Esophagus muscularis mucosa (tissue), 4 donors: ENCODE measurements at regions not wholly inside any gene's neighbourhood (a gene's known extent, or its start where the extent isn't known, plus 50 kb on each side); places are given as distances from the start of the nearest gene placed in this dataset.
"Not testable (repeated sequence)": the region's sequence is repeated elsewhere in the genome, so short reads cannot be mapped to it uniquely, and the experiment has no call there.

Experiments used
- DNase-seq: peaks from one replicate; pipeline ENCODE4 v3.0.0-alpha.2; 2017; ENCODE audit errors: extremely low spot score
- H3K27ac ChIP-seq, 4 donors: fragments of 200-600 bp; sonication (generic); replicated peaks in 1 of 4; 1 replicate in 3 of 4; 2 replicates in 1 of 4; pipeline ENCODE4 v1.5.1; 2016 to 2019; ENCODE audit warnings: mild to moderate bottlenecking in 1 of 4
- H3K27me3 ChIP-seq, 4 donors: fragments of 200-600 bp; sonication (generic); one replicate each; pipeline versions ENCODE4 v1.5.1 to v1.6.0; 2016 to 2019
- H3K36me3 ChIP-seq, 4 donors: fragments of 200-600 bp; sonication (generic); one replicate each; pipeline ENCODE4 v1.5.1; 2016 to 2019
- H3K4me1 ChIP-seq, 4 donors: fragments of 200-600 bp; sonication (generic); one replicate each; pipeline ENCODE4 v1.5.1; 2016 to 2019
- H3K4me3 ChIP-seq, 4 donors: fragments of 200-600 bp; sonication (generic); 1 replicate in 2 of 4; 2 replicates in 2 of 4; pipeline ENCODE4 v1.5.1; 2016 to 2019; ENCODE audit warnings: mild to moderate bottlenecking in 4 of 4, moderate library complexity in 1 of 4
- H3K9me3 ChIP-seq, 4 donors: fragments of 200-600 bp; sonication (generic); 1 replicate in 3 of 4; 2 replicates in 1 of 4; pipeline ENCODE4 v1.5.1; 2016 to 2019
- CTCF ChIP-seq, 3 experiments: fragments of 200-600 bp in 2 of 3; fragments of 450-650 bp in 1 of 3; sonication (generic) in 2 of 3; IDR thresholded peaks; one replicate each; pipeline ENCODE4 v1.5.1; 2017 to 2019; ENCODE audit warnings: antibody characterized with exemption in 3 of 3, mild to moderate bottlenecking in 2 of 3, moderate library complexity in 1 of 3
- EP300 ChIP-seq: sonication (generic); formaldehyde crosslinking; IDR thresholded peaks from one replicate; pipeline ENCODE4 v1.6.1; 2017; ENCODE audit warnings: antibody characterized with exemption
- POLR2A ChIP-seq: fragments of 450-650 bp; IDR thresholded peaks from one replicate; pipeline ENCODE4 v1.6.1; 2017; ENCODE audit warnings: antibody characterized with exemption, moderate library complexity, mild to moderate bottlenecking, low read depth
- POLR2AphosphoS5 ChIP-seq, 2 donors: sonication (generic); formaldehyde crosslinking; IDR thresholded peaks; one replicate each; pipeline ENCODE4 v1.6.1; 2017; ENCODE audit warnings: antibody characterized with exemption in 2 of 2
- WGBS: methylation state at CpG from one replicate; pipeline ENCODE4 v1.1.5; 2018; 5-methylcytosine and 5-hydroxymethylcytosine counted together
- intact Hi-C: fragments of 100-400 bp; cut with DNase I; formaldehyde crosslinking; loops from one replicate; pipeline ENCODE4 v1.15.1; 2023

DNA sequence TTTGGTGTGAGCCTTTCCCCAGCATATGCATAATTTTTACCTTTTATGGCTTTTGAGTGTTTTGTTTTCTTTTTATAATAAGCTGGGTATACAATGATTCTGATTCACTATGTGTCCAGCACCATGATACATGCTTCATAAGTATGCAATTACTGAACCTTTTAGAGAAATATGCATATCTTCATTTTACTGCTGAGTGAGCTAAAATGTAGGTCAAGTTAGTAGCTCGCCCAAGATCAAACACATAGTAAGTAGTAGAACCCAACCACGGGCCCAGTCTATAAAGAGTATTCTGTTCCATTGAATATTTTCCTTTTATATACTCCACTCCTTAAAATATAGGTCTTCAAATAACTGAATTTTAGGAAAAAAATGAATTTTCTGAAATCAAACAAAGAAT lies 362.4 kb upstream of the HTR2C start:
- no peak for DNase-seq
- Histone ChIP-seq H3K36me3 (no peaks in the 10 kb centered on the region), H3K27me3 (peaks cover 0 to 4% (median 0%) of the 10 kb centered on the region in 4 donors), H3K4me3 (no peak overlapping the region), H3K9me3 (no peaks in the 10 kb centered on the region), H3K4me1 (no peaks in the 10 kb centered on the region), H3K27ac (no peak overlapping the region)
- WGBS, result 76% methylated on average over 2 of the region's 2 CpGs
- TF ChIP-seq CTCF (IDR thresholded peaks at IDR 0.05) (no peak), POLR2AphosphoS5 (IDR thresholded peaks at IDR 0.05) (no peak), EP300 (no peak), POLR2A (no peak)
- intact Hi-C loops, result no loop called here

DNA sequence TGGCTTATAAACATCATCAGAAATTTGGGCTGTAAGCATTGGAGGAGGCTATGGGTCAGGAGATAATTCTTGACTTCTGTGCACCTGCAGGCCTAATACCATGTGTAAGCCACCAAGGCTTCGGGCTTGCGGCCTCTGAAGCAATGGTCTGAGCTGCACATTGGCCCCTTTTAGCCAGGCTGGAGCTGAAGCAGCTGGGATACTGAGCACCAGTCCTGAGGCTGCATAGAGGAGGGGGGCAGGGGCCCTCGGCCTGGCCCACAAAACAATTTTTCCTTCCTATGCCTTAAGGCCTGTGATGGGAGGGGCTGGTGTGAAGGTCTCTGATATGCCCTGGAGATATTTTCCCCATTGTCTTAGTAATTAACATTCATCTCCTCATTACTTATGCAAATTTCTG lies 373.0 kb upstream of the HTR2C start:
- no peak for TF ChIP-seq CTCF (IDR thresholded peaks at IDR 0.05)

DNA sequence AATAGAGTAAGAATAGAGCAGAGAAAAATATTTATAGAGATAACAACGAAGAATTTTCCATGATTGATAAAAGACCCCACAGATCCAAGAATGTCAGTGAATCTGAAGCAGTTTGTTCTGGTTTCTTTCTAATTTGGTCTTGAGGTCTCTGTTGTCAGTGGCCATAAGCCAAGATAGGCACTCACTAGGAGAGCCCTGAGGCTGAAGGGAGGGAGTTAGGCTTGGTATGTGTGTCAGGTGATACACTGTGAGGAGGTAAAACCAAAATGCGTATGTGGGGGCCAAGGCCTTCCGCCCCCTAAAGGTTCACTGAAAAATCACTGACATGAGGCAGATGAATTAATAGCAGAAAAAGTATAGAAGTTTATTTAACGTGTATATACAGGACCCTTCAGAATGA lies 382.3 kb upstream of the HTR2C start:
- no peak for DNase-seq
- no peak for TF ChIP-seq POLR2A
- no peak for TF ChIP-seq CTCF (IDR thresholded peaks at IDR 0.05)
- TF ChIP-seq EP300, result no peak
- no peak for TF ChIP-seq POLR2AphosphoS5 (IDR thresholded peaks at IDR 0.05)
- no peaks in the 10 kb centered on the region for H3K9me3 ChIP-seq
- H3K36me3 ChIP-seq, result no peaks in the 10 kb centered on the region
- H3K27me3 ChIP-seq, result no peaks in the 10 kb centered on the region
- no peaks in the 10 kb centered on the region for H3K4me1 ChIP-seq
- WGBS, result 67% methylated on average over 4 of the region's 4 CpGs
- no peak overlapping the region for H3K4me3 ChIP-seq
- no peak overlapping the region for H3K27ac ChIP-seq
- intact Hi-C loops, result no loop called here

More for the DNA sequence above, 373.0 kb upstream of the HTR2C start:
- 100% methylated on average over 2 of the region's 3 CpGs for WGBS
- DNase-seq, result no peak
- no peaks in the 10 kb centered on the region for H3K27me3 ChIP-seq
- H3K4me1 ChIP-seq, result no peaks in the 10 kb centered on the region
- no peaks in the 10 kb centered on the region for H3K36me3 ChIP-seq
- no peak overlapping the region for H3K27ac ChIP-seq
- H3K4me3 ChIP-seq, result no peak overlapping the region
- H3K9me3 ChIP-seq, result no peaks in the 10 kb centered on the region
- intact Hi-C loops, result no loop called here

DNA sequence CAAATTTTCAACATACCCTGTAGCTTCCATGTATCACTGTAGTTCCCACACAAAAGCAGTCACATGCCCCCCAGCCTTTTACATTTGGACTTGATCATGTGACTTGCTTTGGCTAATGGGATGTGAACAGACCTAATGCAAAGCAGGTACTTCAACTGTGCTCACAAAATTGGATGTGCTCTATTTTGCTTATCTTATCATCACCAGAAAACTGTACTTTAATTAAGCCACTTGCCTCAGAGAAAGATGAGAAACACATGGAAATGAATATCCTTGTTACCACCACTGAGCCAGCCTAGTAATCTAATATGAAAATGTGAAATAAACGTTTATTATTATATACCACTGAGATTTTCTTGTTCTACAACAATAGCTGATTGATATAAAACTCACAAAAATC lies 402.7 kb upstream of the HTR2C start:
- intact Hi-C loops, result no loop called here
- WGBS, result 59% methylated on average over 1 of the region's 1 CpG
- no peak for TF ChIP-seq POLR2A
- no peak for TF ChIP-seq EP300
- TF ChIP-seq POLR2AphosphoS5 (IDR thresholded peaks at IDR 0.05), result no peak
- TF ChIP-seq CTCF (IDR thresholded peaks at IDR 0.05), result no peak

DNA sequence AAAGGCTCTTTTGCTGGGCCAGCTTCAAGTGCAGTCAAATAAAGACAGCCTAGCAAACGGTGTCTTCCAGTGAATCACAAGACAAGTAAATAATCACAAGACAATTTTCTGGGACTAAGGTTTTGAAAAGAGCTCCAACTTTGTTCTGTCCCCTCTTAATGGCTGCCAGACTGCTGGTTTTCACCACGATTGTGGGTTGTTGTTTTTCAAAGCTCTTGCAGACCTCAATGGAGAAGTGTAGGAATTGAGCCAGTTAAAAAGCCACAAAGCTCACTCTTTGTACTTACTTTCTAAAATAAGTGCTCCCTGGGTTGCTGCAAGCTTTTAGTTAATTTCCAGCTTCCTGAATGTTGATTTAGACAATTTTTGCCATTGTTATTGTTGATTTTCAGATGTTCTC lies 405.8 kb upstream of the HTR2C start:
- no peaks in the 10 kb centered on the region for H3K4me1 ChIP-seq
- no peak overlapping the region for H3K27ac ChIP-seq
- H3K36me3 ChIP-seq, result no peaks in the 10 kb centered on the region
- no peak for DNase-seq
- TF ChIP-seq CTCF (IDR thresholded peaks at IDR 0.05), result no peak
- no peak for TF ChIP-seq POLR2AphosphoS5 (IDR thresholded peaks at IDR 0.05)
- TF ChIP-seq EP300, result no peak
- TF ChIP-seq POLR2A, result no peak
- H3K27me3 ChIP-seq, result peaks cover 0 to 9% (median 0%) of the 10 kb centered on the region in 4 donors
- H3K4me3 ChIP-seq, result no peak overlapping the region
- 21% methylated on average over 2 of the region's 2 CpGs for WGBS
- intact Hi-C loops, result no loop called here
- no peaks in the 10 kb centered on the region for H3K9me3 ChIP-seq

More for the DNA sequence above, 402.7 kb upstream of the HTR2C start:
- Histone ChIP-seq H3K36me3 (no peaks in the 10 kb centered on the region), H3K9me3 (peaks cover 0 to 10% (median 0%) of the 10 kb centered on the region in 4 donors), H3K27me3 (peaks cover 0 to 9% (median 0%) of the 10 kb centered on the region in 4 donors), H3K27ac (no peak overlapping the region), H3K4me1 (no peaks in the 10 kb centered on the region), H3K4me3 (no peak overlapping the region)
- DNase-seq, result no peak

DNA sequence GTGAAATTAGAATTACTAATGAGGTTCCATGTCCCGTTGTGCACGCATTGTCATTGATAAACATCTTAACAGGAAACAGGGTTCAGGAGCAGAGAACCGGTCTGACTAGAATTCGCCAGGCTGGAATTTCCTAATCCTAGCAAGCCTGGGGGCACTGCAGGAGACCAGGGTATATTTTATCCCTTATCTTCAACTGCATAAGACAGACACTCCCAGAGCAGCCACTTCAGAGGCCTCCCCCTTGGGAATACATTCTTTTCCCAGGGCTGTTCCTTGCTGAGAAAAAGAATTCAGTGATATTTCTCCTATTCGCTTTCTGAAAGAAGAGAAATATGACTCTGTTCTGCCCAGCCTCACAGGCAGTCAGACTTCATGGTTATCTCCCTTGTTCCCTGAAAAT lies 416.6 kb upstream of the HTR2C start:
- H3K4me1 ChIP-seq, H3K36me3 ChIP-seq, DNase-seq, H3K27ac ChIP-seq, H3K27me3 ChIP-seq, H3K4me3 ChIP-seq, intact Hi-C loops: not testable (repeated sequence)
- 78% methylated on average over 5 of the region's 5 CpGs for WGBS
- peaks cover 0 to 19% (median 0%) of the 10 kb centered on the region in 4 donors for H3K9me3 ChIP-seq
